Activated naive CD8-positive, alpha-beta T cell treated with anti-CD3 and anti-CD28 coated beads, Interleukin-2, amount 10 ng/mL, durations not matched to agents 7 days and 5 days (primary cell): ENCODE measurements at regions not wholly inside any gene's neighbourhood (a gene's known extent, or its start where the extent isn't known, plus 50 kb on each side); places are given as distances from the start of the nearest gene placed in this dataset.

Source experiments
- ATAC-seq: fragments of 150-1000 bp; cut with Tn5 transposase; one replicate; pipeline ENCODE4 v1.10.0; 2021; ENCODE audit warnings: low read depth, moderate library complexity
- POLR2A ChIA-PET: fragments of 350-600 bp; sonication (Branson Sonifier 250); formaldehyde crosslinking; loops from one replicate; lab custom pipeline; 2021; ENCODE audit warnings: antibody characterized with exemption; lab: Charles Lee
- DNase-seq: peaks from one replicate; pipeline ENCODE4 v3.0.0; 2021
- H3K27ac Mint-ChIP-seq: one replicate; pipeline ENCODE4 v1.8.0; 2022; ENCODE audit warnings: mild to moderate bottlenecking, mixed read lengths
- H3K27me3 Mint-ChIP-seq: one replicate; pipeline ENCODE4 v1.8.0; 2022; ENCODE audit warnings: mild to moderate bottlenecking, moderate library complexity, mixed read lengths
- H3K36me3 Mint-ChIP-seq: one replicate; pipeline ENCODE4 v1.8.0; 2021; ENCODE audit warnings: mild to moderate bottlenecking, mixed read lengths
- H3K4me1 Mint-ChIP-seq: one replicate; pipeline ENCODE4 v1.8.0; 2021; ENCODE audit warnings: mixed read lengths
- H3K4me3 Mint-ChIP-seq: one replicate; pipeline ENCODE4 v1.8.0; 2022; ENCODE audit warnings: mild to moderate bottlenecking, moderate library complexity, mixed read lengths
- H3K9me3 Mint-ChIP-seq: one replicate; pipeline ENCODE4 v1.8.0; 2021; ENCODE audit warnings: mixed read lengths

DNA sequence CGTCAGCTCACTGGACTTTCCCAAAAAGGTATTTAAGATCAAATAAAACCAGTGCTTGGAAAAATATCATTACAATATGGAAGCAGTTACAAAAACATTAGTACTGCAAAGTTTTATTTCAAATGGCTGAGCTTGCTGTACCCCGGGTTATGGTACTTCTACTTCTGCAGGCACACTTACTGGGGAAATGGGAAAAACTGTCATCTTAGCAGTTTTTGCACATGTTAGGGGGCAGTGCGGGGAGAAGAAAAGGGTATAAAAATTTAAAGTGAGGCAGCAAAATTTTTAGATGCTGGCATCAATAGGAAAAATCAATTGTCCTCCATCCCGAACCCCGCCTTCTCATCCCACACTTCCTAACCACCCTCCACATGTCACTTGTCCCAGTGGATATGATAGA, 133.4 kb downstream of the ATG4C start:
- H3K4me1 Mint-ChIP-seq = no peaks in the 10 kb centered on the region
- H3K27me3 Mint-ChIP-seq = peaks cover 12% of the 10 kb centered on the region
- peaks cover 3% of the 10 kb centered on the region for H3K9me3 Mint-ChIP-seq
- H3K4me3 Mint-ChIP-seq = no peak overlapping the region
- H3K27ac Mint-ChIP-seq = no peak overlapping the region
- no peaks in the 10 kb centered on the region for H3K36me3 Mint-ChIP-seq
- POLR2A ChIA-PET = no interaction called here
- ATAC-seq = no peak
- DNase-seq = no peak

DNA sequence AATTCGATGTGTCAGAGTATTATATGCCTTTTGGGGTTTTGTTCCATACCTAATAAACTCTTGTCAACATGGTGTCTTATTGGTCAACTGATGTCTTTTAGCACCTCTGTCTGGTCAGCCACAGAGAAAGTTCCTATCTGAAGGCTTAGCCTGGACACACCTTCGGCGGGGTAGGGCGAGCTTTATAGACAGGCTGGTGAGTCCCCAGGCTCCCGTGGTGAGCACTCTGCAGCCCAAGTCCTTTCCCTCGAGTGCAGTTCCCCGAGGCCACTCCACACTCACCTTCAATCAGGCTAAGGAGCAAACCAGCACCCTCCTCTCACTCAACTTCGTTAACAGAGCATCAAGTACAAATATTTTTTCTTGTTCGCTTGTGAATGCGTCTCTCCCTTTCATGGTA, 133.9 kb downstream of the ATG4C start:
- Mint-ChIP-seq H3K27me3 (peaks cover 12% of the 10 kb centered on the region), H3K27ac (no peak overlapping the region), H3K9me3 (peaks cover 3% of the 10 kb centered on the region), H3K36me3 (no peaks in the 10 kb centered on the region), H3K4me1 (no peaks in the 10 kb centered on the region), H3K4me3 (no peak overlapping the region)
- POLR2A ChIA-PET = no interaction called here
- no peak for ATAC-seq
- no peak for DNase-seq

DNA sequence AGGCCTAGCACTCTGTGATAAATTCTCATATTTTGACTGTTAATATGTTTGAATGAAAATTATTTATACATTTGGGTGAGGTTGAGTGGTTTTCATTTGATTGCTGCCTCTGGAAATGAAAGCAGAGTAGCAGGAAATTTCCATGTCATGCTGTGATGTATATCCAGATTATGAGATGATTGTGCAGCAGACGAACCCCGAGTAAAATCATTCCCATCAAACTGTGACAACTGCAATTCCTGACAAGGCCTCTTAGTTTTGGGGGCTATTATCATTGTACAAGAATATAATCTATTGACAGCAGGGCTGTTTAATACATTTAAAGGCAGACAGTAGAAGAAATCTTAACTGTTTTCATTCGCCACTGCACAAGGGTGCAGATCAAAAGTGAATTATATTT, 134.8 kb downstream of the ATG4C start:
- Mint-ChIP-seq H3K27ac (no peak overlapping the region), H3K36me3 (no peaks in the 10 kb centered on the region), H3K9me3 (peaks cover 3% of the 10 kb centered on the region), H3K4me3 (no peak overlapping the region), H3K27me3 (peaks cover 10% of the 10 kb centered on the region), H3K4me1 (no peaks in the 10 kb centered on the region)
- ATAC-seq (no peak), DNase-seq (no peak)
- POLR2A ChIA-PET = no interaction called here

GRCh38 chr1:62922006-62922405, 138.1 kb downstream of the ATG4C start:
- DNase-seq (no peak), ATAC-seq (no peak)
- Mint-ChIP-seq H3K36me3 (no peaks in the 10 kb centered on the region), H3K4me1 (no peaks in the 10 kb centered on the region), H3K27ac (no peak overlapping the region), H3K27me3 (peaks cover 6% of the 10 kb centered on the region), H3K4me3 (no peak overlapping the region), H3K9me3 (peaks cover 3% of the 10 kb centered on the region)
- POLR2A ChIA-PET = no interaction called here

GRCh38 chr1:62924983-62925790, 141.3 kb downstream of the ATG4C start:
- no peak for DNase-seq
- Mint-ChIP-seq H3K27me3 (peaks cover 9% of the 10 kb centered on the region), H3K4me1 (no peaks in the 10 kb centered on the region), H3K36me3 (no peaks in the 10 kb centered on the region), H3K9me3 (peaks cover 3% of the 10 kb centered on the region), H3K27ac (no peak overlapping the region), H3K4me3 (no peak overlapping the region)
- no peak for ATAC-seq
- POLR2A ChIA-PET = no interaction called here

DNA sequence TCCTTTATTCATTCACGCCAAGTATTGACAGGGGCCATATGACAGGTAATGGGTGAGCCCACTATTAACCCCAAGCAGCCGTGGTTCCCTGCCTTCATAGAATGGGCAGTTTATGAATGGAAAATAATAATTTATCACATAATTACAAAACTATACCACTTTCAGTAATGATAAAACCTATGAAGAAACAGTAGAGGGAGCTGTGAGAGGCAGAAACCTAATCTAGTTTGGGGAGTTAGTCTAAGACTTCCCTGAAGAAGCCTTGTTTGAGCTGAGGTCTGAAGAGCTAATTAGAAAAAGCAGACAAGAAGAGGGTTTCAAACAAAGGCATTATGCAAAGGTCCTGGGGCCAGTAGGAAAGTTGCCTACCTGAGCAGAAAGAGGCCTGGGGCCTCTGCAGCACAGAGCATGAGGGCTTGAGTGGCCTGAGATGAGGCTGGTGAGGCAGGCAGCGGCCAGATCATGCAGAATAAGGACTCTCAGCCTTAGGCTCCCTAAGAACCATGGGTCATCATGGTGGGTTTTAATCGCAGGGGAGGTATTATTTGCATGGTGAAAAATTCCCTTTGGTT, 142.8 kb downstream of the ATG4C start:
- Mint-ChIP-seq H3K36me3 (no peaks in the 10 kb centered on the region), H3K9me3 (peaks cover 3% of the 10 kb centered on the region), H3K4me3 (no peak overlapping the region), H3K4me1 (no peaks in the 10 kb centered on the region), H3K27me3 (peaks cover 7% of the 10 kb centered on the region), H3K27ac (no peak overlapping the region)
- ATAC-seq (no peak), DNase-seq (no peak)
- POLR2A ChIA-PET = no interaction called here

GRCh38 chr1:62928885-62929284, 145.0 kb downstream of the ATG4C start:
- POLR2A ChIA-PET = no interaction called here
- Mint-ChIP-seq H3K4me1 (no peaks in the 10 kb centered on the region), H3K4me3 (no peak overlapping the region), H3K9me3 (no peaks in the 10 kb centered on the region), H3K36me3 (no peaks in the 10 kb centered on the region), H3K27ac (no peak overlapping the region), H3K27me3 (peaks cover 11% of the 10 kb centered on the region)
- DNase-seq = no peak
- ATAC-seq = no peak

DNA sequence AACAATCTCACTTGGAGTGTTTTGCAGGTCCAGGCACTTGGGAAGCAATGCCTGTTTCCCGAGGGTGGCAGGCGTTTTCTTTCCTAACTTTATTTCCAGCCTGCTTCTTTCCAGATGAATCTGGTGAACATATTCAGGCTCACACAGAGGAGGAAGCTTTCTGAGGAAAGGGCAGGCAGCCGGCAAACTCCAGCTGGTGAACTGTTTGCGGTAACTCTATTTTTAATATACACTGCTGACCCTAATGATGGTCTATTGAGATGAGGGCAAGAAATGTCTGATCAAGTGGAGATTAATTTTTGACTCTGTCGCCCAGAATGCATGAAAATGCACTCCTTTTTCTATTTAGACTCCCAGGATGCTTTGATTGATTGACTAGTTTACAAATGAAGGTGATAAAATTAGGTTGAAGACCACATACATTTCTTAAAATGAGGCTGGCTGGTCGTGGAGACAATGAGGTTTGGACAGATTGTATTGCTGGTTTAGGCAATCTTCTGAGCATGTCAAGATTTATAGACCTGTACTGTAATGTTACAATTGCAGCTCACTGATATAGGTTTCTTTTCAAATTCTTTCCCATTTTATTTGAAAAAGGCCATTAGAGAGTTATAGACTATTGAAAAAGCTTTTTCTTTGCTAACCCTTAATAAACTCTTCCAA, 153.8 kb downstream of the ATG4C start:
- Mint-ChIP-seq H3K27ac (no peak overlapping the region), H3K27me3 (peaks cover 8% of the 10 kb centered on the region), H3K4me1 (no peaks in the 10 kb centered on the region), H3K36me3 (no peaks in the 10 kb centered on the region), H3K9me3 (no peaks in the 10 kb centered on the region), H3K4me3 (no peak overlapping the region)
- POLR2A ChIA-PET = no interaction called here
- DNase-seq (no peak), ATAC-seq (no peak)

DNA sequence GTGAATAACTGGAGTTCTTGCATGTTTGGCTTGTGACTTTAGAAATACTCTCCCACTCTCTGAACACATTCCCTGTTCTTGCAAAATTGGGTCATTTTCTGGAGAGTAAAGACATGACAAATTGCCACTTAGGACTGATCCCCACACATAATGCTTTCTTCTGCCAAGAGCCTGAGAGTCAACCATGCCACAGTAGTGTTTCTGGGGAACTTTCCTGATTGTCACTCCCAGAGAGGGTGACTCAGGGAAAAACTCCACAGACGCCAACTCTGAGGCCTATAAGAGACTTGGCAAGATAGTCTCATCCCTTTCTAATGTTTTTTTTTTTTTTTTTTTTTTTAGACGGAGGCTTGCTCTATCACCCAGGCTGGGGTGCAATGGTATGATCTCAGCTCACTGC, 157.8 kb downstream of the ATG4C start:
- no peaks in the 10 kb centered on the region for H3K36me3 Mint-ChIP-seq
- H3K4me3 Mint-ChIP-seq = no peak overlapping the region
- POLR2A ChIA-PET = no interaction called here
- no peaks in the 10 kb centered on the region for H3K9me3 Mint-ChIP-seq
- no peak overlapping the region for H3K27ac Mint-ChIP-seq
- no peaks in the 10 kb centered on the region for H3K4me1 Mint-ChIP-seq
- H3K27me3 Mint-ChIP-seq = peaks cover 2% of the 10 kb centered on the region
- DNase-seq (no peak), ATAC-seq (no peak)

DNA sequence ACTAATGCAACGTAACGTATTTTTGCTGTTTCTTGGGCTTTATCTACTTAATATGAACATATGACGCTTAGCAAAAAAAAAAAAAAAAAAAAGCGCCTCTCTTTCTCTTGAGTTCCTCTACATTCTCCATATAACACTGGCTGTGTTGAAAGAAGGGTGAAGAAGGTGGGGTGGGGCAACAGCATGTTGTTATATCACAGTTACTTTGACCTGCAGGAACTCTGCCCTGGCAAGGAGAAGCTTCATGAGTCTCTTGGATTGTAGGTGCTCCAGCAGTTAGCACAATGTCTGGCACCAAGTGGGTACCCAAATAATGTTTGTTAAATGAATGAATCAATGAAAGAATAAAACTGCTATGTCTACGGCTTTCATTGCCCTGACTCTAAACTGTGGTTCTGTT, 162.6 kb downstream of the ATG4C start:
- Mint-ChIP-seq H3K36me3 (no peaks in the 10 kb centered on the region), H3K27ac (no peak overlapping the region), H3K4me3 (no peak overlapping the region), H3K9me3 (no peaks in the 10 kb centered on the region), H3K4me1 (no peaks in the 10 kb centered on the region), H3K27me3 (peaks cover 10% of the 10 kb centered on the region)
- POLR2A ChIA-PET = no interaction called here
- DNase-seq (no peak), ATAC-seq (no peak)

DNA sequence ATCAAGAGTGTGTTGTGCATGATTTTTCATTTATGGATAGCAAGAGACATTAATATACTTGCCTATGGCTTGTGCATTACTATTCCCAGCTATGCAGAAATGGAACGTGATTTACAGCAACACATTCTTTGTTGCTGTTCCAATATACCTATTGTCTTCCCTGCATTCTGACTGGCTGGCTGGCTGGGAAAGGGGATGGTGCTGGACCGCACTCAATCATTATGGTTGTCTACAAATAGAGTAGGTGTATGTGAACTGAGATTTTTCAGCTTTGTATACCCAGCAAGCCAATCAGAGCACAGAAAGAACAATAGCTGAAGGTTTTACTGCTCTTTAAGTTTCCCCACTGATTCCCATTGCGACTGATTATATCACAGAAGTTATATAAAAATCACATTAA, 167.5 kb downstream of the ATG4C start:
- no peaks in the 10 kb centered on the region for H3K4me1 Mint-ChIP-seq

GRCh38 chr1:62952596-62952995, 168.7 kb downstream of the ATG4C start:
- ATAC-seq (no peak), DNase-seq (no peak)
- Mint-ChIP-seq H3K4me3 (no peak overlapping the region), H3K9me3 (no peaks in the 10 kb centered on the region), H3K27me3 (peaks cover 23% of the 10 kb centered on the region), H3K36me3 (no peaks in the 10 kb centered on the region), H3K4me1 (no peaks in the 10 kb centered on the region), H3K27ac (no peak overlapping the region)
- POLR2A ChIA-PET = no interaction called here

More for the DNA sequence above, 167.5 kb downstream of the ATG4C start:
- no peak for ATAC-seq
- no peak for DNase-seq
- H3K9me3 Mint-ChIP-seq = no peaks in the 10 kb centered on the region
- H3K36me3 Mint-ChIP-seq = no peaks in the 10 kb centered on the region
- H3K27ac Mint-ChIP-seq = no peak overlapping the region
- POLR2A ChIA-PET = no interaction called here
- H3K4me3 Mint-ChIP-seq = no peak overlapping the region
- H3K27me3 Mint-ChIP-seq = peaks cover 18% of the 10 kb centered on the region

GRCh38 chr1:62953633-62954032, 169.7 kb downstream of the ATG4C start:
- POLR2A ChIA-PET = no interaction called here
- H3K9me3 Mint-ChIP-seq = no peaks in the 10 kb centered on the region
- no peak overlapping the region for H3K27ac Mint-ChIP-seq
- no peaks in the 10 kb centered on the region for H3K36me3 Mint-ChIP-seq
- no peak for DNase-seq
- H3K27me3 Mint-ChIP-seq = peaks cover 23% of the 10 kb centered on the region
- ATAC-seq = no peak
- no peak overlapping the region for H3K4me3 Mint-ChIP-seq
- H3K4me1 Mint-ChIP-seq = no peaks in the 10 kb centered on the region

GRCh38 chr1:62954758-62955157, 170.8 kb downstream of the ATG4C start:
- H3K36me3 Mint-ChIP-seq = no peaks in the 10 kb centered on the region
- H3K27me3 Mint-ChIP-seq = peaks cover 28% of the 10 kb centered on the region
- no peak for ATAC-seq
- no peaks in the 10 kb centered on the region for H3K4me1 Mint-ChIP-seq
- H3K9me3 Mint-ChIP-seq = no peaks in the 10 kb centered on the region
- DNase-seq = no peak
- H3K27ac Mint-ChIP-seq = no peak overlapping the region
- POLR2A ChIA-PET = no interaction called here
- no peak overlapping the region for H3K4me3 Mint-ChIP-seq
